ENCODE measurements at regions not wholly inside any gene's neighbourhood (a gene's known extent, or its start where the extent isn't known, plus 50 kb on each side); places are given as distances from the start of the nearest gene placed in this dataset.

- TF ChIP-seq, protein P1, sequence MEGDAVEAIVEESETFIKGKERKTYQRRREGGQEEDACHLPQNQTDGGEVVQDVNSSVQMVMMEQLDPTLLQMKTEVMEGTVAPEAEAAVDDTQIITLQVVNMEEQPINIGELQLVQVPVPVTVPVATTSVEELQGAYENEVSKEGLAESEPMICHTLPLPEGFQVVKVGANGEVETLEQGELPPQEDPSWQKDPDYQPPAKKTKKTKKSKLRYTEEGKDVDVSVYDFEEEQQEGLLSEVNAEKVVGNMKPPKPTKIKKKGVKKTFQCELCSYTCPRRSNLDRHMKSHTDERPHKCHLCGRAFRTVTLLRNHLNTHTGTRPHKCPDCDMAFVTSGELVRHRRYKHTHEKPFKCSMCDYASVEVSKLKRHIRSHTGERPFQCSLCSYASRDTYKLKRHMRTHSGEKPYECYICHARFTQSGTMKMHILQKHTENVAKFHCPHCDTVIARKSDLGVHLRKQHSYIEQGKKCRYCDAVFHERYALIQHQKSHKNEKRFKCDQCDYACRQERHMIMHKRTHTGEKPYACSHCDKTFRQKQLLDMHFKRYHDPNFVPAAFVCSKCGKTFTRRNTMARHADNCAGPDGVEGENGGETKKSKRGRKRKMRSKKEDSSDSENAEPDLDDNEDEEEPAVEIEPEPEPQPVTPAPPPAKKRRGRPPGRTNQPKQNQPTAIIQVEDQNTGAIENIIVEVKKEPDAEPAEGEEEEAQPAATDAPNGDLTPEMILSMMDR (conservative IDR thresholded peaks at IDR 0.05; ENCODE audit: low read length): no peak
- no peak for TF ChIP-seq EZH2phosphoT487 (IDR thresholded peaks at IDR 0.05; ENCODE audit: borderline replicate concordance, low read depth, low read length)
These were observed 176.6 kb upstream of the TAB2 start for GRCh38 chr6:149140910-149141290.

Measured in OCI-LY7 (cell line).